Astrocyte (in vitro differentiated cells and primary cell): ENCODE measurements at regions not wholly inside any gene's neighbourhood (a gene's known extent, or its start where the extent isn't known, plus 50 kb on each side); places are given as distances from the start of the nearest gene placed in this dataset.

Experiments
- DNase-seq: peaks from one replicate; pipeline ENCODE4 v3.0.0-alpha.2; 2010; ENCODE audit warnings: low read depth
- FAIRE-seq: peaks from 2 replicates; lab custom pipeline; 2011; peaks lifted over from hg19 to GRCh38; lab: Jason Lieb, UNC
- H2AFZ ChIP-seq: 2 replicates; pipeline ENCODE4 v1.6.0; 2012; ENCODE audit warnings: low read depth, low read length, inconsistent platforms
- H3K27ac ChIP-seq: 2 replicates; pipeline ENCODE4 v1.5.1; 2011; ENCODE audit warnings: low read depth, low read length, inconsistent platforms
- H3K27me3 ChIP-seq: 2 replicates; pipeline ENCODE4 v1.6.0; 2011; ENCODE audit warnings: low read length, inconsistent platforms; ENCODE audit not compliant: insufficient read depth
- H3K36me3 ChIP-seq: 2 replicates; pipeline ENCODE4 v1.5.1; 2011; ENCODE audit warnings: low read length, inconsistent platforms; ENCODE audit not compliant: insufficient read depth
- H3K4me1 ChIP-seq: 2 replicates; pipeline ENCODE4 v1.5.1; 2011; ENCODE audit warnings: low read length, inconsistent platforms; ENCODE audit not compliant: insufficient read depth
- H3K4me2 ChIP-seq: 2 replicates; pipeline ENCODE4 v1.6.0; 2012; ENCODE audit warnings: low read length, inconsistent platforms
- H3K4me3 ChIP-seq: 2 replicates; pipeline ENCODE4 v1.5.1; 2011; ENCODE audit warnings: low read depth, mild to moderate bottlenecking, low read length, inconsistent platforms; ENCODE audit not compliant: insufficient read depth
- H3K79me2 ChIP-seq: 2 replicates; pipeline ENCODE4 v1.6.0; 2012; ENCODE audit warnings: mild to moderate bottlenecking, low read length, inconsistent platforms; ENCODE audit not compliant: insufficient read depth
- H3K9ac ChIP-seq: 2 replicates; pipeline ENCODE4 v1.6.0; 2012; ENCODE audit warnings: mild to moderate bottlenecking, low read length, inconsistent platforms
- H3K9me3 ChIP-seq: 2 replicates; pipeline ENCODE4 v1.5.1; 2012; ENCODE audit warnings: low read depth, mild to moderate bottlenecking, low read length, inconsistent platforms; ENCODE audit not compliant: insufficient read depth
- H4K20me1 ChIP-seq: 2 replicates; pipeline ENCODE4 v1.6.0; 2012; ENCODE audit warnings: low read length, inconsistent platforms; ENCODE audit not compliant: insufficient read depth
- H3K27ac Mint-ChIP-seq: one replicate; pipeline ENCODE4 v1.8.0; 2021; ENCODE audit warnings: mild to moderate bottlenecking, mixed read lengths; ENCODE audit not compliant: unreplicated experiment
- H3K27me3 Mint-ChIP-seq: one replicate; pipeline ENCODE4 v1.8.0; 2021; ENCODE audit warnings: low read depth, mixed read lengths; ENCODE audit not compliant: unreplicated experiment
- H3K36me3 Mint-ChIP-seq: one replicate; pipeline ENCODE4 v1.8.0; 2021; ENCODE audit warnings: low read depth, mixed read lengths; ENCODE audit not compliant: unreplicated experiment
- H3K4me1 Mint-ChIP-seq: one replicate; pipeline ENCODE4 v1.8.0; 2021; ENCODE audit warnings: low read depth, mixed read lengths; ENCODE audit not compliant: unreplicated experiment
- H3K4me3 Mint-ChIP-seq: one replicate; pipeline ENCODE4 v1.8.0; 2021; ENCODE audit warnings: mild to moderate bottlenecking, moderate library complexity, mixed read lengths; ENCODE audit not compliant: unreplicated experiment
- H3K9me3 Mint-ChIP-seq: one replicate; pipeline ENCODE4 v1.8.0; 2021; ENCODE audit warnings: mild to moderate bottlenecking, mixed read lengths; ENCODE audit not compliant: unreplicated experiment
- EZH2 ChIP-seq: IDR thresholded peaks from 2 replicates; pipeline ENCODE4 v1.6.1; 2012; ENCODE audit warnings: mild to moderate bottlenecking, low read length, inconsistent platforms; ENCODE audit not compliant: insufficient read depth
- TF ChIP-seq, protein P1 (sequence below): IDR thresholded peaks from 2 replicates; pipeline ENCODE4 v1.5.1; 2011; ENCODE audit warnings: low read depth, mild to moderate bottlenecking, inconsistent platforms, low read length, moderate library complexity; ENCODE audit not compliant: insufficient read depth

DNA sequence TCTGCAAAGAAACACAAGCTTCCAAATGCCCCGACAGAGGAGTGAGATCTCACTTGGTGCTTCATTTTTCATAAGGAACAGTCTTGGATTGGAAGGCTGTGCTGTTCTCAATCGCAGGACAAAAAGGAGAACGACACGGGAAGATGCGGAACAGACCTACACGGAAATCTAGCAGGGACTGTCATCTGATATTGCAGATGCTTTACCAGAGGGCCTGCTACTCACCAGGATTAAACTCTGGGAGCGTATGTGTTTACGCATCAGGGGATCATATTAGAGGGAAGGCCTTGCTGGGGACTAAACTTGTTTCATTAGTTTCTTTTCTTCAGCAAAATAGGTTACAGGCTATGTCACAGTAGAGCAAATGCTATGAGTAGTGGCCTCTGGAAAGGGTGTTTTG is 82.8 kb upstream of the EEPD1 start:
- no peaks in the 10 kb centered on the region for H3K4me1 Mint-ChIP-seq
- no peak overlapping the region for H3K4me2 ChIP-seq
- peaks cover 3% of the 10 kb centered on the region for H3K27me3 ChIP-seq
- no peak overlapping the region for H2AFZ ChIP-seq
- no peak overlapping the region for H3K27ac ChIP-seq
- FAIRE-seq (no peak), DNase-seq (no peak)
- H3K27ac Mint-ChIP-seq = no peak overlapping the region
- no peaks in the 10 kb centered on the region for H3K36me3 Mint-ChIP-seq
- H3K4me3 Mint-ChIP-seq = no peak overlapping the region
- TF ChIP-seq, protein P1, sequence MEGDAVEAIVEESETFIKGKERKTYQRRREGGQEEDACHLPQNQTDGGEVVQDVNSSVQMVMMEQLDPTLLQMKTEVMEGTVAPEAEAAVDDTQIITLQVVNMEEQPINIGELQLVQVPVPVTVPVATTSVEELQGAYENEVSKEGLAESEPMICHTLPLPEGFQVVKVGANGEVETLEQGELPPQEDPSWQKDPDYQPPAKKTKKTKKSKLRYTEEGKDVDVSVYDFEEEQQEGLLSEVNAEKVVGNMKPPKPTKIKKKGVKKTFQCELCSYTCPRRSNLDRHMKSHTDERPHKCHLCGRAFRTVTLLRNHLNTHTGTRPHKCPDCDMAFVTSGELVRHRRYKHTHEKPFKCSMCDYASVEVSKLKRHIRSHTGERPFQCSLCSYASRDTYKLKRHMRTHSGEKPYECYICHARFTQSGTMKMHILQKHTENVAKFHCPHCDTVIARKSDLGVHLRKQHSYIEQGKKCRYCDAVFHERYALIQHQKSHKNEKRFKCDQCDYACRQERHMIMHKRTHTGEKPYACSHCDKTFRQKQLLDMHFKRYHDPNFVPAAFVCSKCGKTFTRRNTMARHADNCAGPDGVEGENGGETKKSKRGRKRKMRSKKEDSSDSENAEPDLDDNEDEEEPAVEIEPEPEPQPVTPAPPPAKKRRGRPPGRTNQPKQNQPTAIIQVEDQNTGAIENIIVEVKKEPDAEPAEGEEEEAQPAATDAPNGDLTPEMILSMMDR = no peak
- no peak for TF ChIP-seq EZH2
- no peaks in the 10 kb centered on the region for H4K20me1 ChIP-seq
- H3K4me3 ChIP-seq = no peak overlapping the region
- H3K36me3 ChIP-seq = no peaks in the 10 kb centered on the region
- no peak overlapping the region for H3K9ac ChIP-seq
- no peaks in the 10 kb centered on the region for H3K79me2 ChIP-seq
- peaks cover 2% of the 10 kb centered on the region for H3K9me3 Mint-ChIP-seq
- no peaks in the 10 kb centered on the region for H3K9me3 ChIP-seq
- peaks cover 25% of the 10 kb centered on the region for H3K27me3 Mint-ChIP-seq
- H3K4me1 ChIP-seq = no peaks in the 10 kb centered on the region

DNA sequence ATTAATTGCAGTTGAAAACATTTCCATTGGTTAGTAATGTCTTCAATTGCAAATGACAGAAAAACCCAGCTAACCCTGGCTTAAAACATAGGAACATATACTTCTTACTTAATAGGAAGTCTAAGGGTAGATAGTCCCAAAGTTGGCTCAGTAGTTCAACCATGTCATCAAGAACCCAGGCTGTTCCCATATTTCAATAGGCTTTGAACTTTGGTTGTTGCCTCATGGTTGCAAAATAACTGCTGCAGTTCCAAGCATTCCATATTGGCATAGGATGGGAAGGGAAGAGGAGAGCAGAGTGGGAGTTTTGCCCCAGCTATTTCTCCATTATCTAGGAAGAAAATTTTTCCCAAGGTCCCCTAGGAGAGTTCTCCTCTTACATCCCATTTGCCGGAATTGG is 81.4 kb upstream of the EEPD1 start:
- no peak overlapping the region for H3K4me3 Mint-ChIP-seq
- no peak for TF ChIP-seq EZH2
- TF ChIP-seq, protein P1 = no peak
- no peak overlapping the region for H3K27ac ChIP-seq
- H3K27me3 ChIP-seq = peaks cover 3% of the 10 kb centered on the region
- peaks cover 25% of the 10 kb centered on the region for H3K27me3 Mint-ChIP-seq
- no peaks in the 10 kb centered on the region for H3K9me3 ChIP-seq
- H2AFZ ChIP-seq = no peak overlapping the region
- no peaks in the 10 kb centered on the region for H3K79me2 ChIP-seq
- no peak overlapping the region for H3K27ac Mint-ChIP-seq
- no peaks in the 10 kb centered on the region for H3K36me3 ChIP-seq
- H3K4me2 ChIP-seq = no peak overlapping the region
- FAIRE-seq = no peak
- no peaks in the 10 kb centered on the region for H4K20me1 ChIP-seq
- no peaks in the 10 kb centered on the region for H3K4me1 ChIP-seq
- H3K36me3 Mint-ChIP-seq = no peaks in the 10 kb centered on the region
- DNase-seq = no peak
- H3K4me1 Mint-ChIP-seq = no peaks in the 10 kb centered on the region
- no peak overlapping the region for H3K4me3 ChIP-seq
- no peak overlapping the region for H3K9ac ChIP-seq
- no peaks in the 10 kb centered on the region for H3K9me3 Mint-ChIP-seq

DNA sequence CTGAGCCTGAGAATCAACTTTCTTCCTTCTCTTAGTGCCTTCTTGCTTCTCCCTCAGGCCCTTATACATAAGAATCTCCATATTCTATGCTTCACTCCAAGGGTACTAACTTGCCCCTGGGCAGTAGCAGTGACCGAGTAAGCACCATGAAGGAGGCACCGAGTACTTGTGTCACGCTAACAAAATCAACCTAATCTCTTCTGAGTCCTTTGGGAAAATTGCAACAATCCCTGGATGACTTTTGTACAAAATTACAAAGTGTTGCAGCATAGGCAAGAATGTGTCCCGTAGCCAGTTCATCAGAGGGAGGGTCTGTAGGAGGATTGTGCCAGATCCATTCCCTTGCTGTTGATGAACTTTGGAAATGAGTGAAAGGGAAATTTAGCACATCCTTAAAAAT is 80.4 kb upstream of the EEPD1 start:
- FAIRE-seq (no peak), DNase-seq (no peak)
- TF ChIP-seq EZH2 = no peak
- TF ChIP-seq, protein P1 = no peak
- H3K4me1 ChIP-seq = no peaks in the 10 kb centered on the region
- H3K9ac ChIP-seq = no peak overlapping the region
- H3K4me3 ChIP-seq = no peak overlapping the region
- no peak overlapping the region for H3K4me2 ChIP-seq
- no peaks in the 10 kb centered on the region for H4K20me1 ChIP-seq
- H2AFZ ChIP-seq = no peak overlapping the region
- H3K36me3 ChIP-seq = no peaks in the 10 kb centered on the region
- H3K27me3 Mint-ChIP-seq = peaks cover 25% of the 10 kb centered on the region
- H3K27ac Mint-ChIP-seq = no peak overlapping the region
- no peaks in the 10 kb centered on the region for H3K79me2 ChIP-seq
- H3K27ac ChIP-seq = no peak overlapping the region
- no peaks in the 10 kb centered on the region for H3K9me3 Mint-ChIP-seq
- H3K36me3 Mint-ChIP-seq = no peaks in the 10 kb centered on the region
- peaks cover 3% of the 10 kb centered on the region for H3K27me3 ChIP-seq
- no peaks in the 10 kb centered on the region for H3K4me1 Mint-ChIP-seq
- H3K4me3 Mint-ChIP-seq = no peak overlapping the region
- no peaks in the 10 kb centered on the region for H3K9me3 ChIP-seq
